ENCODE measurements at regions not wholly inside any gene's neighbourhood (a gene's known extent, or its start where the extent isn't known, plus 50 kb on each side); places are given as distances from the start of the nearest gene placed in this dataset.
"Not testable (repeated sequence)": the region's sequence is repeated elsewhere in the genome, so short reads cannot be mapped to it uniquely, and the experiment has no call there.

GRCh38 chr5:82436291-82436690 lies 158.1 kb upstream of the RPS23 start:
- in situ Hi-C loops (cut with HindIII; ENCODE audit: low pct_ligation_motif_present, low sequenced_read_pairs) = no loop called here
- H3K27me3 ChIP-seq (replicated peaks) = no peaks in the 10 kb centered on the region
- TF ChIP-seq CTCF (IDR thresholded peaks at IDR 0.05; ENCODE audit: low read depth, low read length, missing control alignments) = no peak
- DNase-seq = no peak
- H3K4me3 ChIP-seq (ENCODE audit: low read depth, low read length) = no peak overlapping the region
- H3K27ac ChIP-seq = no peak overlapping the region
- no peaks in the 10 kb centered on the region for H3K36me3 ChIP-seq (replicated peaks)

GRCh38 chr5:82434696-82435660 lies 156.8 kb upstream of the RPS23 start:
- in situ Hi-C loops (cut with HindIII; ENCODE audit: low pct_ligation_motif_present, low sequenced_read_pairs); H3K27ac ChIP-seq; H3K4me3 ChIP-seq (ENCODE audit: low read depth, low read length): not testable (repeated sequence)

GRCh38 chr5:82426464-82427154 lies 148.5 kb upstream of the RPS23 start:
- Histone ChIP-seq H3K27me3 (replicated peaks) (no peaks in the 10 kb centered on the region), H3K27ac (no peak overlapping the region), H3K4me3 (ENCODE audit: low read depth, low read length) (no peak overlapping the region), H3K36me3 (replicated peaks) (no peaks in the 10 kb centered on the region)
- no peak for DNase-seq
- TF ChIP-seq CTCF (IDR thresholded peaks at IDR 0.05; ENCODE audit: low read depth, low read length, missing control alignments) = no peak
- in situ Hi-C loops (cut with HindIII; ENCODE audit: low pct_ligation_motif_present, low sequenced_read_pairs) = no loop called here

More at GRCh38 chr5:82434696-82435660, 156.8 kb upstream of the RPS23 start:
- H3K36me3 ChIP-seq (replicated peaks); DNase-seq; H3K27me3 ChIP-seq (replicated peaks): not testable (repeated sequence)

- Histone ChIP-seq H3K27me3 (replicated peaks) (no peaks in the 10 kb centered on the region), H3K36me3 (replicated peaks) (no peaks in the 10 kb centered on the region), H3K4me3 (ENCODE audit: low read depth, low read length) (no peak overlapping the region), H3K27ac (no peak overlapping the region)
- TF ChIP-seq CTCF (IDR thresholded peaks at IDR 0.05; ENCODE audit: low read depth, low read length, missing control alignments) = no peak
- no peak for DNase-seq
- in situ Hi-C loops (cut with HindIII; ENCODE audit: low pct_ligation_motif_present, low sequenced_read_pairs) = no loop called here
These were observed 147.4 kb upstream of the RPS23 start for GRCh38 chr5:82425591-82425990.

- Histone ChIP-seq H3K4me3 (ENCODE audit: low read depth, low read length) (no peak overlapping the region), H3K27me3 (replicated peaks) (no peaks in the 10 kb centered on the region), H3K27ac (no peak overlapping the region), H3K36me3 (replicated peaks) (no peaks in the 10 kb centered on the region)
- DNase-seq = no peak
- in situ Hi-C loops (cut with HindIII; ENCODE audit: low pct_ligation_motif_present, low sequenced_read_pairs) = no loop called here
- no peak for TF ChIP-seq CTCF (IDR thresholded peaks at IDR 0.05; ENCODE audit: low read depth, low read length, missing control alignments)
These were observed 146.1 kb upstream of the RPS23 start for GRCh38 chr5:82424211-82424610.

- Histone ChIP-seq H3K27ac (no peak overlapping the region), H3K4me3 (ENCODE audit: low read depth, low read length) (no peak overlapping the region), H3K27me3 (replicated peaks) (no peaks in the 10 kb centered on the region), H3K36me3 (replicated peaks) (no peaks in the 10 kb centered on the region)
- in situ Hi-C loops (cut with HindIII; ENCODE audit: low pct_ligation_motif_present, low sequenced_read_pairs) = no loop called here
- TF ChIP-seq CTCF (IDR thresholded peaks at IDR 0.05; ENCODE audit: low read depth, low read length, missing control alignments) = no peak
- DNase-seq = no peak
These were observed 144.6 kb upstream of the RPS23 start for GRCh38 chr5:82422751-82423181.
